Ovary (tissue), 7 donors: ENCODE measurements at regions not wholly inside any gene's neighbourhood (a gene's known extent, or its start where the extent isn't known, plus 50 kb on each side); places are given as distances from the start of the nearest gene placed in this dataset.
A peak's percentile ranks its signal among the peaks of the same experiment; 100 is the strongest.

ENCODE experiments used
- DNase-seq, 5 donors: peaks; one replicate each; pipeline ENCODE4 v3.0.0-alpha.2; 2019 to 2020
- H3K27ac ChIP-seq, 2 donors: fragments of 200-600 bp; one replicate each; pipeline versions ENCODE4 v1.5.1 to v1.8.0; 2019 to 2022
- H3K27me3 ChIP-seq: fragments of 200-600 bp; one replicate; pipeline ENCODE4 v1.8.0; 2022
- H3K36me3 ChIP-seq: fragments of 200-600 bp; sonication (generic); one replicate; pipeline ENCODE4 v1.5.1; 2019
- H3K4me1 ChIP-seq: one replicate; pipeline ENCODE4 v1.8.1; 2013; ENCODE audit warnings: mild to moderate bottlenecking, moderate library complexity; ENCODE audit not compliant: insufficient read depth
- H3K4me3 ChIP-seq: fragments of 200-600 bp; sonication (generic); one replicate; pipeline ENCODE4 v1.5.1; 2017
- H3K9me3 ChIP-seq, 2 donors: fragments of 200-600 bp in 1 of 2; sonication (generic) in 1 of 2; one replicate each; pipeline versions ENCODE4 v1.5.1 to v1.8.1; 2013 to 2019; ENCODE audit warnings: mild to moderate bottlenecking in 1 of 2, moderate library complexity in 1 of 2
- EP300 ChIP-seq: sonication (generic); formaldehyde crosslinking; IDR thresholded peaks from one replicate; pipeline ENCODE4 v1.6.1; 2017; ENCODE audit warnings: antibody characterized with exemption
- POLR2A ChIP-seq: fragments of 450-650 bp; IDR thresholded peaks from one replicate; pipeline ENCODE4 v1.6.1; 2017; ENCODE audit warnings: antibody characterized with exemption, mild to moderate bottlenecking, moderate library complexity
- WGBS, 3 donors: extraction: QIAGEN DNeasy Blood & Tissue Kit in 1 of 3; methylation state at CpG; one replicate each; pipeline versions ENCODE4 v1.1.5 to v1.1.7; 2013 to 2017; 5-methylcytosine and 5-hydroxymethylcytosine counted together
- intact Hi-C, 4 donors: fragments of 100-400 bp; cut with DNase I; formaldehyde crosslinking; loops; one replicate each; pipeline versions ENCODE4 v1.11.0 to v1.15.1; 2022 to 2023
- TF ChIP-seq, protein P1 (sequence below), 3 donors: fragments of 450-650 bp in 2 of 3; fragments of 200-600 bp in 1 of 3; IDR thresholded peaks; one replicate each; pipeline versions ENCODE4 v1.5.1 to v1.8.0; 2016 to 2022; ENCODE audit warnings: antibody characterized with exemption in 3 of 3, mild to moderate bottlenecking in 1 of 3
- donor health status: DM: no; HTN: no; CAD: no; lungs with moderate emphysema.
- donor health status: DM: no; HTN: no; CAD: no.
- donor health status: Bipolar disorder and iron deficiency.
- donor health status: DM: no; HTN: no; CAD: no.
- donor health status: DM: yes; HTN: yes; CAD: no.

DNA sequence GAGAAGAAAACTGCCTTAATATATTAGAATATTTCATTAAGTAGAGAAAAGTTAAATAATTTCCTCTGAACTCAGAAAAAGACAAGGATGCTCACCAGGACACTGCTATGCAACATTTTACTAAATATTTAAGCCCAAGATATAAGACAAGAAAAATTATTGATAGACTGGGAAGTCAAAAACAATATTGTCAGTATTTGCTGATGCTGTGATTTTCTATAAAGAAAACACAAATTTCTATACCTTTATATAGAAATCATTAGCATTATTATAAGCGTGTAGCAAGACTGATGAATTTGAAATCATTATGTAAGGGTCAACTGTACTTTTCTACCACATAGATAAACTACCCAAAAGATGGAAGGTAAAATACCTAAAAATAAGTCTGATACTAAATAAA is 451.0 kb downstream of the RNF144A start:
- 95 to 97% (median 97%) methylated on average over 1 of the region's 1 CpG for WGBS, 3 donors
- intact Hi-C loops, result no loop called here
- H3K27ac ChIP-seq, result no peak overlapping the region
- H3K9me3 ChIP-seq, result no peaks in the 10 kb centered on the region
- no peaks in the 10 kb centered on the region for H3K36me3 ChIP-seq
- H3K4me3 ChIP-seq, result no peak overlapping the region
- no peaks in the 10 kb centered on the region for H3K4me1 ChIP-seq
- no peak for DNase-seq
- H3K27me3 ChIP-seq, result no peaks in the 10 kb centered on the region
- no peak for TF ChIP-seq POLR2A
- TF ChIP-seq, protein P1, sequence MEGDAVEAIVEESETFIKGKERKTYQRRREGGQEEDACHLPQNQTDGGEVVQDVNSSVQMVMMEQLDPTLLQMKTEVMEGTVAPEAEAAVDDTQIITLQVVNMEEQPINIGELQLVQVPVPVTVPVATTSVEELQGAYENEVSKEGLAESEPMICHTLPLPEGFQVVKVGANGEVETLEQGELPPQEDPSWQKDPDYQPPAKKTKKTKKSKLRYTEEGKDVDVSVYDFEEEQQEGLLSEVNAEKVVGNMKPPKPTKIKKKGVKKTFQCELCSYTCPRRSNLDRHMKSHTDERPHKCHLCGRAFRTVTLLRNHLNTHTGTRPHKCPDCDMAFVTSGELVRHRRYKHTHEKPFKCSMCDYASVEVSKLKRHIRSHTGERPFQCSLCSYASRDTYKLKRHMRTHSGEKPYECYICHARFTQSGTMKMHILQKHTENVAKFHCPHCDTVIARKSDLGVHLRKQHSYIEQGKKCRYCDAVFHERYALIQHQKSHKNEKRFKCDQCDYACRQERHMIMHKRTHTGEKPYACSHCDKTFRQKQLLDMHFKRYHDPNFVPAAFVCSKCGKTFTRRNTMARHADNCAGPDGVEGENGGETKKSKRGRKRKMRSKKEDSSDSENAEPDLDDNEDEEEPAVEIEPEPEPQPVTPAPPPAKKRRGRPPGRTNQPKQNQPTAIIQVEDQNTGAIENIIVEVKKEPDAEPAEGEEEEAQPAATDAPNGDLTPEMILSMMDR (IDR thresholded peaks at IDR 0.05), result no peak

DNA sequence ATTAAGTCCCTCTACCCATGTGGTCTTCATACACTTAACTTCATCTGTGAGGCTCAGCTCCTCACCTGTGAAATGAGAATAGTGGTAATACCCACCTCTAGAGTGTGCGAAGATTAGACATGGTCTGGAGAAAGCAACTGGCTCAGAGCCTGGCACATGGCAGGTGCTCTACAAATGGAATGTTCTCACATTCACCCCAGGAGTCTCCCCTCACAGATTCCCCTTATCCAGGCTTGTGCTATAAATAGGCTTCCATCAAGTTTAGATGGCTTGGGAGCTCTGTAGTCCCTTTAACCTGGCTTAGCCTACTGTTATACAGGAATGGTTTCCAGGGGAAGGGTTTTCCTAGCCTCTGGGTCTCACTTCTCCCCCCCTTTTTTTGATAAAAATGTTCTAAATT is 455.9 kb downstream of the RNF144A start:
- no peak for DNase-seq
- H3K4me1 ChIP-seq, result no peaks in the 10 kb centered on the region
- whole genome bisulfite sequencing, 3 donors, result 90 to 100% (median 100%) methylated on average over 1 of the region's 1 CpG
- no peaks in the 10 kb centered on the region for H3K27me3 ChIP-seq
- H3K9me3 ChIP-seq, result no peaks in the 10 kb centered on the region
- H3K4me3 ChIP-seq, result no peak overlapping the region
- no peaks in the 10 kb centered on the region for H3K36me3 ChIP-seq
- H3K27ac ChIP-seq, result no peak overlapping the region
- intact Hi-C loops, result no loop called here
- TF ChIP-seq, protein P1 (IDR thresholded peaks at IDR 0.05), result no peak
- no peak for TF ChIP-seq EP300
- TF ChIP-seq POLR2A, result no peak

DNA sequence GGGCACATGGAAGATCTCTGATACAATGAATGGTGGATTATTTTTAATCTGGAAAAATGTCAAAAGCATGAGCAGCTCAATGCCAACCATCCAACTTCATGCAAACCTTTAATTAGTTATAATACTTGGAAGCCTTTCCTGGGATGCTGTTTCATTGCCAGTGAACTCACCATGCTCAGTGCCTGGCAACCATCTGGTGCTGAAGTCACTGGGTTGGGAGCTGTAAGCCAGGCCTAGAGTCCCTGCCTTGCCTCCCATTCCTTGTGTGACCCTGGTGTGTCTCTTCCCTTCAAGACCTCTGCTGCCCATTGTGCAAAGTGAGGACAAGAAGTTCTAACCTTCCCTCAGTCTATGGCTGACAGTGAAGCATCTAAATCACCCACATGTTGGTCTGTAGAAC is 458.7 kb downstream of the RNF144A start:
- no peak for DNase-seq
- Histone ChIP-seq H3K4me3 (no peak overlapping the region), H3K36me3 (no peaks in the 10 kb centered on the region), H3K27ac (no peak overlapping the region), H3K27me3 (no peaks in the 10 kb centered on the region), H3K4me1 (no peaks in the 10 kb centered on the region), H3K9me3 (no peaks in the 10 kb centered on the region)
- intact Hi-C loops, result no loop called here
- TF ChIP-seq EP300, result no peak
- TF ChIP-seq, protein P1 (IDR thresholded peaks at IDR 0.05), result no peak
- TF ChIP-seq POLR2A, result no peak

DNA sequence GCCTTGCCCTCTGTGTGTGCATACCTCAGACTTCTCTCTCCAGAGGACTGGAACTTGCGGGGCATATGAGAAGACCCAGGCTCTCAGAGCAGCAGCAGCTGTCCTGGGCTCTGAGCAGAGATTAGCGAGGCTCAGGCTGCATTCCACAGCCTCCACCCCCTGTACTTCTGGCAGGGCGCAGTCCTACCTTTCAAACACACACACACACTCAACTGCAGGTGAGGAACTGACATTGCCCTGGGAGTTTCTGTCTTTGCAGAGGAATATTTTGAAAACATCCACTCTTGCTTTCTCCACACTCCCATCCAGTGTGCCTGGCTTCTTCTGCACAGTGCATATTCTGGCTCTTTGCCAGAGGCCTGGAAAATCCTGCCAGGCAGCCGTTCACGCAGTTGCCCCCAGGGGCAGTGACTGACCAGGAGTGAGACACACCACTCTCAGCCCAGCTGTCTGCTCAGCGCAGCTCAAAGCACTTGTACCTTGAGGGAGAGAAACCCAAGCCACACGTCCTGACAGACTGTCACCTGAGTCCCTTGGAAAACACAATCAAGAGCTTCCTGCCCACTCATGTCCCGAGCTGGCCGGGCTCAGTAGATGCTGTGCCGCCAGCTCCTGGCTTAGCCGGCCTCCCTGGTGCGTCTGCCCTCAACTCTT is 460.8 kb downstream of the RNF144A start:
- WGBS, 3 donors, result 40 to 55% (median 41%) methylated on average over 12 of the region's 12 CpGs
- no peak overlapping the region for H3K27ac ChIP-seq
- no peak for TF ChIP-seq EP300
- no peak for TF ChIP-seq POLR2A
- TF ChIP-seq, protein P1 (IDR thresholded peaks at IDR 0.05), result no peak

More for the DNA sequence above, 460.8 kb downstream of the RNF144A start:
- intact Hi-C loops, result no loop called here
- Histone ChIP-seq H3K4me3 (no peak overlapping the region), H3K9me3 (no peaks in the 10 kb centered on the region), H3K36me3 (no peaks in the 10 kb centered on the region), H3K27me3 (no peaks in the 10 kb centered on the region), H3K4me1 (no peaks in the 10 kb centered on the region)
- DNase-seq, result peak in 3 of 5 donors; percentile 25 to 40 (median 32)
